Activated CD8-positive, alpha-beta memory T cell treated with anti-CD3 and anti-CD28 coated beads for 1 hour (primary cell): ENCODE measurements at regions not wholly inside any gene's neighbourhood (a gene's known extent, or its start where the extent isn't known, plus 50 kb on each side); places are given as distances from the start of the nearest gene placed in this dataset.
"Not testable (repeated sequence)": the region's sequence is repeated elsewhere in the genome, so short reads cannot be mapped to it uniquely, and the experiment has no call there.

Experiments used
- DNase-seq, 2 donors: peaks; one replicate each; pipeline ENCODE4 v3.0.0-alpha.2; 2020; ENCODE audit warnings: low read depth in 1 of 2; ENCODE audit errors: extremely low read depth in 1 of 2

GRCh38 chr9:42656789-42657188 is 473.3 kb downstream of the SPATA31A6 start:
- DNase-seq: not testable (repeated sequence)

- DNase-seq: not testable (repeated sequence)
Measured at GRCh38 chr9:42657496-42657895, 474.0 kb downstream of the SPATA31A6 start.

- DNase-seq: not testable (repeated sequence)
Measured at GRCh38 chr9:42697146-42697545, 513.7 kb downstream of the SPATA31A6 start.

- DNase-seq: not testable (repeated sequence)
Measured at GRCh38 chr9:42702890-42703289, 519.4 kb downstream of the SPATA31A6 start.

- DNase-seq: not testable (repeated sequence)
Measured at GRCh38 chr9:42724841-42725835, 541.7 kb downstream of the SPATA31A6 start.

GRCh38 chr9:42743030-42743814 is 559.8 kb downstream of the SPATA31A6 start:
- peak; percentile 18 to 41 for DNase-seq

- not testable (repeated sequence) for DNase-seq
Measured at GRCh38 chr9:42757251-42757650, 573.8 kb downstream of the SPATA31A6 start.

GRCh38 chr9:42759320-42759719 is 575.9 kb downstream of the SPATA31A6 start:
- not testable (repeated sequence) for DNase-seq

- not testable (repeated sequence) for DNase-seq
Measured at GRCh38 chr9:42782201-42782600, 598.7 kb downstream of the SPATA31A6 start.

- not testable (repeated sequence) for DNase-seq
Measured at GRCh38 chr9:42792725-42793124, 609.3 kb downstream of the SPATA31A6 start.

- not testable (repeated sequence) for DNase-seq
Measured at GRCh38 chr9:42798571-42798970, 615.1 kb downstream of the SPATA31A6 start.

GRCh38 chr9:42802716-42803115 is 619.3 kb downstream of the SPATA31A6 start:
- DNase-seq: not testable (repeated sequence)

GRCh38 chr9:42806674-42807073 is 623.2 kb downstream of the SPATA31A6 start:
- DNase-seq: not testable (repeated sequence)

GRCh38 chr9:42821468-42821867 is 638.0 kb downstream of the SPATA31A6 start:
- not testable (repeated sequence) for DNase-seq

GRCh38 chr9:42848156-42848555 is 664.7 kb downstream of the SPATA31A6 start:
- not testable (repeated sequence) for DNase-seq

GRCh38 chr9:42850896-42851693 is 667.6 kb downstream of the SPATA31A6 start:
- DNase-seq: not testable (repeated sequence)

- not testable (repeated sequence) for DNase-seq
Measured at GRCh38 chr9:42851701-42852100, 668.2 kb downstream of the SPATA31A6 start.

GRCh38 chr9:42852133-42852930 is 668.9 kb downstream of the SPATA31A6 start:
- DNase-seq: not testable (repeated sequence)

GRCh38 chr9:42860133-42860532 is 676.7 kb downstream of the SPATA31A6 start:
- DNase-seq: not testable (repeated sequence)

GRCh38 chr9:42862465-42862864 is 679.0 kb downstream of the SPATA31A6 start:
- not testable (repeated sequence) for DNase-seq
